Upper lobe of left lung (tissue), 6 donors: ENCODE measurements at regions not wholly inside any gene's neighbourhood (a gene's known extent, or its start where the extent isn't known, plus 50 kb on each side); places are given as distances from the start of the nearest gene placed in this dataset.
"Not testable (repeated sequence)": the region's sequence is repeated elsewhere in the genome, so short reads cannot be mapped to it uniquely, and the experiment has no call there.

ENCODE experiments used
- ATAC-seq, 2 donors: fragments of 200-7000 bp; cut with Tn5 transposase; one replicate each; pipeline ENCODE4 v1.9.1; 2022; ENCODE audit warnings: mild to moderate bottlenecking in 2 of 2, moderate library complexity in 2 of 2; ENCODE audit not compliant: low FRiP score in 2 of 2
- DNase-seq, 2 donors: peaks; one replicate each; pipeline ENCODE4 v3.0.0-alpha.2; 2019 to 2020
- H3K27ac ChIP-seq, 4 donors: fragments of 200-600 bp; sonication (generic); one replicate each; pipeline ENCODE4 v1.5.1; 2016 to 2019
- H3K27me3 ChIP-seq, 4 donors: fragments of 200-600 bp; sonication (generic); one replicate each; pipeline ENCODE4 v1.5.1; 2017 to 2019
- H3K36me3 ChIP-seq, 4 donors: fragments of 200-600 bp; sonication (generic); one replicate each; pipeline ENCODE4 v1.5.1; 2016 to 2019
- H3K4me1 ChIP-seq, 4 donors: fragments of 200-600 bp; sonication (generic); one replicate each; pipeline ENCODE4 v1.5.1; 2018 to 2019
- H3K4me3 ChIP-seq, 4 donors: fragments of 200-600 bp; sonication (generic); one replicate each; pipeline ENCODE4 v1.5.1; 2017 to 2019; ENCODE audit warnings: mild to moderate bottlenecking in 2 of 4, moderate library complexity in 1 of 4
- H3K9me3 ChIP-seq, 4 donors: fragments of 200-600 bp; sonication (generic); one replicate each; pipeline ENCODE4 v1.5.1; 2018 to 2019
- EP300 ChIP-seq, 4 donors: sonication (generic); formaldehyde crosslinking; IDR thresholded peaks; one replicate each; pipeline ENCODE4 v1.5.1; 2017; ENCODE audit warnings: antibody characterized with exemption in 4 of 4, control low read depth in 2 of 4
- POLR2A ChIP-seq, 4 donors: fragments of 450-650 bp; IDR thresholded peaks; one replicate each; pipeline ENCODE4 v1.5.1; 2016 to 2017; ENCODE audit warnings: antibody characterized with exemption in 4 of 4, mild to moderate bottlenecking in 2 of 4
- POLR2AphosphoS5 ChIP-seq, 2 donors: sonication (generic); formaldehyde crosslinking; IDR thresholded peaks; one replicate each; pipeline ENCODE4 v1.5.1; 2017; ENCODE audit warnings: antibody characterized with exemption in 2 of 2
- WGBS, 2 donors: methylation state at CpG; one replicate each; pipeline ENCODE4 v1.1.5; 2017 to 2018; 5-methylcytosine and 5-hydroxymethylcytosine counted together
- TF ChIP-seq, protein P1 (sequence below), 6 experiments: fragments of 450-650 bp in 4 of 6; fragments of 200-600 bp in 2 of 6; sonication (generic) in 2 of 6; IDR thresholded peaks; one replicate each; pipeline ENCODE4 v1.5.1; 2016 to 2019; ENCODE audit warnings: antibody characterized with exemption in 6 of 6
- donor health status: DM: no; HTN: no; CAD: no; lungs with moderate emphysema.
- donor health status: DM: no; HTN: yes; CAD: no; lungs with severe emphysema.

DNA sequence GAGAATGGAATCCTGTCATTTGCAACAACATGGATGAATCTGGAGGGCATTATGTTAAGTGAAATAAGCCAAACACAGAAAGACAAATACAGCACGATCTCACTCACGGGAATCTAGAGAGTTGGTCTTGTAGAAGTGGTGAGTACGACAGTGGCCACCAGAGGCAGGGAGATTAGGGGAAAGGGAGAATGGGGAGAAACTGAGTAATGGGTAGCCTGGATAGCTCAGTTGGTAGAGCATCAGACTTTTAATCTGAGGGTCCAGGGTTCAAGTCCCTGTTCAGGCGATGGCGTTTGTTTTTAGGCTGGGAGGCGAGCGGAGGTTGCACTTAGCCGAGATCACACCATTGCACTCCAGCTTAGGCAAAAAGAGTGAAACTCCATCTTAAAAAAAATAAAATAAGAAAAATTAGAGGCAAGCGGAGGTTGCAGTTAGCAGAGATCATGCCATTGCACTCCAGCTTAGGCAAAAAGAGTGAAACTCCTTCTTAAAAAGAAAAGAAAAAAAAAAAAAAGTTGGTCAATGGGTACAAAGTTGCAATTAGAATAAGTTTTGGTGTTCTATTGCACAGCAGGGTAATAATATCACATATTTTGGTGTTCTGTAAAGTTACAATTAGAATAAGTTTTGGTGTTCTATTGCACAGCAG is 95.7 kb upstream of the UBASH3B start:
- Histone ChIP-seq H3K27ac (no peak overlapping the region), H3K27me3 (no peaks in the 10 kb centered on the region), H3K4me1 (no peaks in the 10 kb centered on the region), H3K36me3 (no peaks in the 10 kb centered on the region), H3K4me3 (no peak overlapping the region), H3K9me3 (no peaks in the 10 kb centered on the region)
- 78% methylated on average over 9 of the region's 9 CpGs for WGBS, 2 donors
- DNase-seq (no peak), ATAC-seq (no peak)
- no peak for TF ChIP-seq POLR2AphosphoS5 (IDR thresholded peaks at IDR 0.05)
- TF ChIP-seq EP300 (IDR thresholded peaks at IDR 0.05), result no peak
- TF ChIP-seq POLR2A (IDR thresholded peaks at IDR 0.05), result no peak
- TF ChIP-seq, protein P1, sequence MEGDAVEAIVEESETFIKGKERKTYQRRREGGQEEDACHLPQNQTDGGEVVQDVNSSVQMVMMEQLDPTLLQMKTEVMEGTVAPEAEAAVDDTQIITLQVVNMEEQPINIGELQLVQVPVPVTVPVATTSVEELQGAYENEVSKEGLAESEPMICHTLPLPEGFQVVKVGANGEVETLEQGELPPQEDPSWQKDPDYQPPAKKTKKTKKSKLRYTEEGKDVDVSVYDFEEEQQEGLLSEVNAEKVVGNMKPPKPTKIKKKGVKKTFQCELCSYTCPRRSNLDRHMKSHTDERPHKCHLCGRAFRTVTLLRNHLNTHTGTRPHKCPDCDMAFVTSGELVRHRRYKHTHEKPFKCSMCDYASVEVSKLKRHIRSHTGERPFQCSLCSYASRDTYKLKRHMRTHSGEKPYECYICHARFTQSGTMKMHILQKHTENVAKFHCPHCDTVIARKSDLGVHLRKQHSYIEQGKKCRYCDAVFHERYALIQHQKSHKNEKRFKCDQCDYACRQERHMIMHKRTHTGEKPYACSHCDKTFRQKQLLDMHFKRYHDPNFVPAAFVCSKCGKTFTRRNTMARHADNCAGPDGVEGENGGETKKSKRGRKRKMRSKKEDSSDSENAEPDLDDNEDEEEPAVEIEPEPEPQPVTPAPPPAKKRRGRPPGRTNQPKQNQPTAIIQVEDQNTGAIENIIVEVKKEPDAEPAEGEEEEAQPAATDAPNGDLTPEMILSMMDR (IDR thresholded peaks at IDR 0.05), result no peak

DNA sequence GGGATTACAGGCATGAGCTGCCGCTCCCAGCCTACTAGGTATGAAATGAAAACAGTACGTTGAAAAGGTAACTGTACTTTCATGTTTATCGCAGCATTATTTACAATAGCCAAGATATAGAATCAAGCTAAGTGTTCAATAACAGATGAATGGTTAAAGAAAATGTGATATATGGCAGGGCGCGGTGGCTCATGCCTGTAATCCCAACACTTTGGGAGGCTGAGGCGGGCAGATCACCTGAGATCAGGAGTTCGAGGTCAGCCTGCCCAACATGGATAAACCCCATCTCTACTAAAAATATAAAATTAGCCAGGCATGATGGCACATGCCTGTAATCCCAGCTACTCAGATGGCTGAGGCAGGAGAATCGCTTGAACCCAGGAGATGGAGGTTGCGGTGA is 96.3 kb upstream of the UBASH3B start:
- not testable (repeated sequence) for DNase-seq, H3K9me3 ChIP-seq, H3K4me3 ChIP-seq, H3K36me3 ChIP-seq, ATAC-seq, H3K27me3 ChIP-seq, H3K27ac ChIP-seq, H3K4me1 ChIP-seq
- WGBS, 2 donors, result 93 to 94% methylated on average over 9 of the region's 9 CpGs

DNA sequence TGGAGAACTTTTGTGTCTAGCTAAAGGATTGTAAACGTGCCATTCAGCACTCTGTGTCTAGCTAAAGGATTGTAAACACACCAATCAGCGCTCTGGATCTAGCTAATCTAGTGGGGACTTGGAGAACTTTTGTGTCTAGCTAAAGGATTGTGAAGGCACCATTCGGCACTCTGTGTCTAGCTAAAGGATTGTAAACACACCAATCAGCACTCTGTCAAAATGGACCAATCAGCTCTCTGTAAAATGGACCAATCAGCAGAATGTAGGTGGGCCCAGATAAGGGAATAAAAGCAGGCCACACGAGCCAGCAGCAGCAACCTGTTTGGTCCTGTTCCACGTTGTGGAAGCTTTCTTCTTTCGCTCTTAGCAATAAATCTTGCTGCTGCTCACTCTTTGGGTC is 98.4 kb upstream of the UBASH3B start:
- DNase-seq, H3K36me3 ChIP-seq, H3K4me1 ChIP-seq, H3K9me3 ChIP-seq, H3K27me3 ChIP-seq, ATAC-seq, H3K4me3 ChIP-seq, H3K27ac ChIP-seq: not testable (repeated sequence)
- WGBS, 2 donors, result 73 to 75% methylated on average over 5 to 6 of the region's 6 CpGs

DNA sequence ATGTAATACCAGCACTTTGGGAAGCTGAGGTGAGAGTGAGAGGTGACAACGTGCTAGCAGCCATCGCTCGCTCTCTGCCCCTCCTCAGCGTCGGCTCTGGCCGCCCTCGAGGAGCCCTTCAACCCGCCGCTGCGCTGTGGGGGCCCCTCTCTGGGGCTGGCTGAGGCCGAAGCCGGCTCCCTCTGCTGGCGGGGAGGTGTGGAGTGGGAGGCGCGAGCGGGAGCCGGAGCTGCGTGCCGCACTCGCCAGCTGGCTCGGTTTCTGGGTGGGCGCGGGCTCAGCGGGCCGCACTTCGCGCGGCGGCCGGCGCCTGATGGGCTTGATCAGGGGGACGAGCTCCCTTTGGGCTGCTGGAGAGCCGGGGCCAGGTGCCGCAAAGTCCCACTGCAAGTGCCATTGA is 98.9 kb upstream of the UBASH3B start:
- DNase-seq (peak in 1 of 2 donors; percentile 81), ATAC-seq (peak in 1 of 2 donors; percentile 26)
- Histone ChIP-seq H3K4me1 (no peaks in the 10 kb centered on the region), H3K9me3 (no peaks in the 10 kb centered on the region), H3K27ac (no peak overlapping the region), H3K36me3 (no peaks in the 10 kb centered on the region), H3K27me3 (no peaks in the 10 kb centered on the region), H3K4me3 (peak overlapping the region in 2 of 4 donors; percentile 15 to 18)
- TF ChIP-seq, protein P1 (IDR thresholded peaks at IDR 0.05), result peak in 3 of 6 experiments; percentile 8 to 13 (median 9)
- no peak for TF ChIP-seq EP300 (IDR thresholded peaks at IDR 0.05)
- WGBS, 2 donors, result 39 to 55% methylated on average over 17 to 34 of the region's 34 CpGs

DNA sequence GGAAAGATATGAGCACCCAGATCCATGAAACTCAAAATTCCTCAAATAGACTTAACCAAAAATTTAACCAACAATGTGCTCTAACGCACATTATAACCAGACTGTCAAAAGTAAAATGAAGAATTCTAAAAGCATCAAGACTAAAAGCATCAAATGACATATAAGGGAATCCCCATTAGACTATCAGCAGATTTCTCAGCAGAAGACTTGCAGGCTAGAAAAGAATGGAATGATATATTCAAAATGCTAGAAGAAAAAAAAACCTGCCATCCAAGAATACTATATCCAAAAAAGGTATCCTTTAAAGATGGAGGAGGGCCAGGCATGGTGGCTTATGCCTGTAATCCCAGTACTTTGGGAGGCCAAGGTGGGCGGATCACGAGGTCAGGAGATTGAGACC is 117.5 kb upstream of the UBASH3B start:
- Histone ChIP-seq H3K4me3 (no peak overlapping the region), H3K4me1 (no peaks in the 10 kb centered on the region), H3K36me3 (no peaks in the 10 kb centered on the region), H3K27me3 (no peaks in the 10 kb centered on the region), H3K27ac (no peak overlapping the region), H3K9me3 (peaks cover 13 to 35% (median 19%) of the 10 kb centered on the region in 4 donors)
- DNase-seq (no peak), ATAC-seq (no peak)
- no peak for TF ChIP-seq POLR2AphosphoS5 (IDR thresholded peaks at IDR 0.05)
- no peak for TF ChIP-seq POLR2A (IDR thresholded peaks at IDR 0.05)
- TF ChIP-seq, protein P1 (IDR thresholded peaks at IDR 0.05), result no peak
- TF ChIP-seq EP300 (IDR thresholded peaks at IDR 0.05), result no peak
- WGBS, 2 donors, result 90% methylated on average over 3 of the region's 3 CpGs

DNA sequence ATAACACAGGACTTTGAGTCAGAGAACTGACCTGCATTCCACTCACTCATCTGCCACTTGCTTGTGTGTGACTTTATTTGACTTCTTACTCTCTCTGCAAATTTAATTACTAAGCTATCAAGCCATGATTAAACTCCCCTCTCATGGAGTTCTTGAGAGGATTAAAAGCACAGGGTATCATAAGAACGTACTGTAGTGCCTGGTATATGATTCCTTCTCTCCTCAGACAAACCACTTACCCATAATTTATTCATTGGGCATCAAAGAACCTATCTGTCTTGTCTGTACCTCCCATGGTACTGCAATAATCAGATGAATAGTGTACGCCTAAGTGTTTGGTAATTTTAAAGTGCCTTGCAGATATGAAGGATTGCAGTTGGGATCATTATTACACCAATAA is 130.6 kb upstream of the UBASH3B start:
- H3K36me3 ChIP-seq, result no peaks in the 10 kb centered on the region
- ATAC-seq (no peak), DNase-seq (no peak)
- H3K27ac ChIP-seq, result no peak overlapping the region
- H3K4me3 ChIP-seq, result no peak overlapping the region
- TF ChIP-seq, protein P1 (IDR thresholded peaks at IDR 0.05), result no peak
- TF ChIP-seq EP300 (IDR thresholded peaks at IDR 0.05), result no peak
- no peaks in the 10 kb centered on the region for H3K9me3 ChIP-seq
- WGBS, 2 donors, result 72 to 77% methylated on average over 2 of the region's 2 CpGs
- H3K27me3 ChIP-seq, result no peaks in the 10 kb centered on the region
- H3K4me1 ChIP-seq, result peaks cover 0 to 9% (median 6%) of the 10 kb centered on the region in 4 donors
